HepG2 (cell line): ENCODE measurements at regions not wholly inside any gene's neighbourhood (a gene's known extent, or its start where the extent isn't known, plus 50 kb on each side); places are given as distances from the start of the nearest gene placed in this dataset.

Experiments used
- ARNT2 ChIP-seq: sonication (generic); formaldehyde crosslinking; IDR thresholded peaks from 2 replicates; pipeline ENCODE4 v1.8.0; 2022; ENCODE audit warnings: mild to moderate bottlenecking, low read depth, missing genetic modification reagents, moderate library complexity
- CCDC6 ChIP-seq: sonication (generic); formaldehyde crosslinking; IDR thresholded peaks from 2 replicates; pipeline ENCODE4 v1.8.1; 2022; ENCODE audit warnings: mild to moderate bottlenecking, missing genetic modification reagents, moderate library complexity
- CTCF ChIP-seq: sonication (generic); formaldehyde crosslinking; IDR thresholded peaks from 2 replicates; pipeline ENCODE4 v1.5.0; 2020; ENCODE audit warnings: mild to moderate bottlenecking, missing genetic modification reagents, moderate library complexity
- EHMT2 ChIP-seq: fragments of 200-600 bp; sonication (generic); IDR thresholded peaks from 2 replicates; pipeline ENCODE4 v1.7.0; 2017; ENCODE audit warnings: antibody characterized with exemption, low read depth, low read length, borderline replicate concordance
- FOXA1 ChIP-seq, 2 experiments: fragments of 450-650 bp in 1 of 2; sonication (generic) in 1 of 2; formaldehyde crosslinking in 1 of 2; IDR thresholded peaks; 2 replicates each; pipeline versions ENCODE4 v1.4.0 to v1.6.1; 2016 to 2020; ENCODE audit warnings: missing genetic modification reagents in 1 of 2
- GTF3A ChIP-seq: sonication (generic); formaldehyde crosslinking; conservative IDR thresholded peaks from 2 replicates; pipeline ENCODE4 v1.4.0; 2020; ENCODE audit warnings: mild to moderate bottlenecking, missing genetic modification reagents
- MAFG ChIP-seq: sonication (generic); formaldehyde crosslinking; IDR thresholded peaks from 2 replicates; pipeline ENCODE4 v1.5.1; 2020; ENCODE audit warnings: mild to moderate bottlenecking, missing genetic modification reagents
- NR2C2 ChIP-seq: sonication (generic); formaldehyde crosslinking; IDR thresholded peaks from 2 replicates; pipeline ENCODE4 v1.4.0; 2020; ENCODE audit warnings: missing genetic modification reagents, mild to moderate bottlenecking, moderate library complexity, borderline replicate concordance
- SNAPC2 ChIP-seq: sonication (generic); formaldehyde crosslinking; IDR thresholded peaks from 2 replicates; pipeline ENCODE4 v1.8.1; 2022; ENCODE audit warnings: mild to moderate bottlenecking, missing genetic modification reagents
- STAG1 ChIP-seq: sonication (generic); formaldehyde crosslinking; IDR thresholded peaks from 2 replicates; pipeline ENCODE4 v1.4.0; 2020; ENCODE audit warnings: missing genetic modification reagents
- TCF7L2 ChIP-seq: IDR thresholded peaks from 2 replicates; pipeline ENCODE4 v1.6.1; 2011; ENCODE audit warnings: mild to moderate bottlenecking, low read depth, low read length, moderate library complexity
- TP53 ChIP-seq: sonication (generic); formaldehyde crosslinking; conservative IDR thresholded peaks from 2 replicates; pipeline ENCODE4 v1.4.0; 2020; ENCODE audit warnings: missing genetic modification reagents
- ZBTB4 ChIP-seq: sonication (generic); formaldehyde crosslinking; IDR thresholded peaks from 2 replicates; pipeline ENCODE4 v1.4.0; 2020; ENCODE audit warnings: missing genetic modification reagents, mild to moderate bottlenecking, borderline replicate concordance
- ZNF124 ChIP-seq: sonication (generic); formaldehyde crosslinking; IDR thresholded peaks from 2 replicates; pipeline ENCODE4 v1.4.0; 2020; ENCODE audit warnings: missing genetic modification reagents
- ZNF282 ChIP-seq: fragments of 450-650 bp; IDR thresholded peaks from 2 replicates; pipeline ENCODE4 v1.6.1; 2018; ENCODE audit not compliant: partially characterized antibody
- ZNF543 ChIP-seq: sonication (generic); formaldehyde crosslinking; IDR thresholded peaks from 2 replicates; pipeline ENCODE4 v1.4.0; 2020; ENCODE audit warnings: mild to moderate bottlenecking, missing genetic modification reagents
- ZNF720 ChIP-seq: sonication (generic); formaldehyde crosslinking; IDR thresholded peaks from 2 replicates; pipeline ENCODE4 v1.4.0; 2020; ENCODE audit warnings: missing genetic modification reagents
- ZNF781 ChIP-seq: sonication (generic); formaldehyde crosslinking; IDR thresholded peaks from 2 replicates; pipeline ENCODE4 v1.5.1; 2020; ENCODE audit warnings: borderline replicate concordance, mild to moderate bottlenecking, missing genetic modification reagents; ENCODE audit errors: not compliant biosample characterization
- TF ChIP-seq, protein P1 (sequence below): sonication (generic); formaldehyde crosslinking; IDR thresholded peaks from 2 replicates; pipeline ENCODE4 v1.4.0; 2020; ENCODE audit warnings: mild to moderate bottlenecking, missing genetic modification reagents, borderline replicate concordance
- TF ChIP-seq, protein P2 (sequence below), 2 experiments: sonication (generic) in 1 of 2; formaldehyde crosslinking in 1 of 2; IDR thresholded peaks; 2 replicates each; pipeline versions ENCODE4 v1.5.1 to v1.6.1; 2011 to 2020; ENCODE audit warnings: borderline replicate concordance in 1 of 2, low read depth in 1 of 2, low read length in 1 of 2, mild to moderate bottlenecking in 1 of 2, missing genetic modification reagents in 1 of 2, moderate library complexity in 1 of 2

DNA sequence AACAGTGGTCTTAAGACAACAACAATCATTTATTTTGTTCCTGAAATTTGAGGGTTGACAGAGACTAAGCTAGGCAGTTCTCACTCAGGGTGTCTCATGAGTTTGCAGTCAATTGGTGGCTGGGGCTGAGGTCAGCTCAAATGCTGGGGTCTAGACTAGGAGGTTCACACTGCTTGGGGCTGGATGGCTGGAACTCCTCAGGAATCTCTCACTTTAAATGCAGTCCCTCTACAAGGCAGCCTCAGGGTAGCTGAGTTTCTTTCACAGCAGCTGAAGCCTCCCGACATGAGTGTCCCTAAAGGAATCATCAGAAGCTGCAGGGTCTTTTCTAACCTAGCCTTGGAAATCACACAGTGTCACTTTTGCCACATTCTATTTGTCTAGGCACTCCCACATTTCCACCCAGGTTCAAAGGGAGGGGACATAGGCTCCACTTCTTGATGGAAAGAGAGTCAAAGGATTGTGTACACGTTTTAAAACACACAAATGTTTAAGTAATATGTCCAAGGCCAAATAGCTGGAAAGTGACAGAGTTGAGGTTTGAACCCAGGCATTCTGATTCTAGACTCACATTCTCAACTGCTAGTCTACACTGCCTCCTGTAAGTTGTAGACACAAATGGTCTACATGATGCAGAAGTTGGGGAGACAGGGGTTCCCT, 133.8 kb downstream of the ZFP36L2 start (continued):
- TF ChIP-seq TCF7L2: 0 out of 2 replicates have a peak, but pooled peaks have one; percentile 39
- TF ChIP-seq EHMT2: peak; percentile 18; the same call in 1 of the 2 replicates
- no peak for TF ChIP-seq MAFG
- 0 out of 2 replicates have a peak, but pooled peaks have one; percentile 50 for TF ChIP-seq ZNF543 (CRISPR knock-in tag)
- TF ChIP-seq ZNF720 (CRISPR knock-in tag): no peak
- TF ChIP-seq, protein P1, sequence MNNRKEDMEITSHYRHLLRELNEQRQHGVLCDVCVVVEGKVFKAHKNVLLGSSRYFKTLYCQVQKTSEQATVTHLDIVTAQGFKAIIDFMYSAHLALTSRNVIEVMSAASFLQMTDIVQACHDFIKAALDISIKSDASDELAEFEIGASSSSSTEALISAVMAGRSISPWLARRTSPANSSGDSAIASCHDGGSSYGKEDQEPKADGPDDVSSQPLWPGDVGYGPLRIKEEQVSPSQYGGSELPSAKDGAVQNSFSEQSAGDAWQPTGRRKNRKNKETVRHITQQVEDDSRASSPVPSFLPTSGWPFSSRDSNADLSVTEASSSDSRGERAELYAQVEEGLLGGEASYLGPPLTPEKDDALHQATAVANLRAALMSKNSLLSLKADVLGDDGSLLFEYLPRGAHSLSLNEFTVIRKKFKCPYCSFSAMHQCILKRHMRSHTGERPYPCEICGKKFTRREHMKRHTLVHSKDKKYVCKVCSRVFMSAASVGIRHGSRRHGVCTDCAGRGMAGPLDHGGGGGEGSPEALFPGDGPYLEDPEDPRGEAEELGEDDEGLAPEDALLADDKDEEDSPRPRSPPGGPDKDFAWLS (CRISPR knock-in tag): 0 out of 2 replicates have a peak, but pooled peaks have one; percentile 82
- TF ChIP-seq NR2C2: peak; percentile 50; the same call in 1 of the 2 replicates
- TF ChIP-seq ARNT2 (CRISPR knock-in tag): 0 out of 2 replicates have a peak, but pooled peaks have one; percentile 22
- no peak for TF ChIP-seq CCDC6 (CRISPR knock-in tag)
- peak; percentile 49 for TF ChIP-seq STAG1 (CRISPR knock-in tag)
- peak; percentile 36; the same call in 1 of the 2 replicates for TF ChIP-seq SNAPC2 (CRISPR knock-in tag)
- no peak for TF ChIP-seq ZBTB4
- TF ChIP-seq TP53 (CRISPR knock-in tag): no peak
- no peak for TF ChIP-seq FOXA1 (IDR thresholded peaks at IDR 0.05)
- TF ChIP-seq FOXA1 (CRISPR knock-in tag; IDR thresholded peaks at IDR 0.05): peak; percentile 38; the same call in 1 of the 2 replicates
- TF ChIP-seq, protein P2, sequence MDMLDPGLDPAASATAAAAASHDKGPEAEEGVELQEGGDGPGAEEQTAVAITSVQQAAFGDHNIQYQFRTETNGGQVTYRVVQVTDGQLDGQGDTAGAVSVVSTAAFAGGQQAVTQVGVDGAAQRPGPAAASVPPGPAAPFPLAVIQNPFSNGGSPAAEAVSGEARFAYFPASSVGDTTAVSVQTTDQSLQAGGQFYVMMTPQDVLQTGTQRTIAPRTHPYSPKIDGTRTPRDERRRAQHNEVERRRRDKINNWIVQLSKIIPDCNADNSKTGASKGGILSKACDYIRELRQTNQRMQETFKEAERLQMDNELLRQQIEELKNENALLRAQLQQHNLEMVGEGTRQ (IDR thresholded peaks at IDR 0.05; ENCODE audit: low read depth, low read length): no peak
- TF ChIP-seq, protein P2 (CRISPR knock-in tag; IDR thresholded peaks at IDR 0.05; ENCODE audit: borderline replicate concordance): no peak
- TF ChIP-seq ZNF282: no peak
- TF ChIP-seq CTCF (CRISPR knock-in tag): peak; percentile 52
- 0 out of 2 replicates have a peak, but pooled peaks have one; percentile 72 for TF ChIP-seq GTF3A (CRISPR knock-in tag)
- 0 out of 2 replicates have a peak, but pooled peaks have one; percentile 28 for TF ChIP-seq ZNF124 (CRISPR knock-in tag)
- no peak for TF ChIP-seq ZNF781 (CRISPR knock-in tag)
